ENCODE measurements at regions not wholly inside any gene's neighbourhood (a gene's known extent, or its start where the extent isn't known, plus 50 kb on each side); places are given as distances from the start of the nearest gene placed in this dataset.
"Not testable (repeated sequence)": the region's sequence is repeated elsewhere in the genome, so short reads cannot be mapped to it uniquely, and the experiment has no call there.

GRCh38 chr14:29392287-29392686 is 535.4 kb downstream of the PRKD1 start:
- no peak for DNase-seq

- DNase-seq: no peak
These were observed 524.6 kb downstream of the PRKD1 start for GRCh38 chr14:29403091-29403490.

- no peak for DNase-seq
These were observed 517.1 kb downstream of the PRKD1 start for GRCh38 chr14:29410581-29410980.

- DNase-seq: not testable (repeated sequence)
These were observed 512.7 kb downstream of the PRKD1 start for GRCh38 chr14:29414931-29415330.

- DNase-seq: no peak
These were observed 507.9 kb downstream of the PRKD1 start for GRCh38 chr14:29419736-29420135.

- DNase-seq: no peak
These were observed 506.4 kb downstream of the PRKD1 start for GRCh38 chr14:29421156-29421728.

- no peak for DNase-seq
These were observed 501.8 kb downstream of the PRKD1 start for GRCh38 chr14:29425705-29426482.

- DNase-seq: no peak
These were observed 485.0 kb downstream of the PRKD1 start for GRCh38 chr14:29442696-29443095.

GRCh38 chr14:29444216-29444615 is 483.4 kb downstream of the PRKD1 start:
- DNase-seq: no peak

- no peak for DNase-seq
These were observed 482.8 kb downstream of the PRKD1 start for GRCh38 chr14:29444805-29445204.

- DNase-seq: no peak
These were observed 480.7 kb downstream of the PRKD1 start for GRCh38 chr14:29446971-29447370.

GRCh38 chr14:29451941-29452340 is 475.7 kb downstream of the PRKD1 start:
- no peak for DNase-seq

- no peak for DNase-seq
These were observed 474.6 kb downstream of the PRKD1 start for GRCh38 chr14:29453045-29453444.

- DNase-seq: no peak
These were observed 473.5 kb downstream of the PRKD1 start for GRCh38 chr14:29454026-29454693.

- peak; percentile 81 for DNase-seq
These were observed 469.1 kb downstream of the PRKD1 start for GRCh38 chr14:29458547-29458946.

GRCh38 chr14:29459531-29459930 is 468.1 kb downstream of the PRKD1 start:
- DNase-seq: no peak

- DNase-seq: no peak
These were observed 467.6 kb downstream of the PRKD1 start for GRCh38 chr14:29459969-29460560.

GRCh38 chr14:29461101-29461500 is 466.5 kb downstream of the PRKD1 start:
- DNase-seq: no peak

GRCh38 chr14:29461506-29461905 is 466.1 kb downstream of the PRKD1 start:
- DNase-seq: no peak

GRCh38 chr14:29462321-29462720 is 465.3 kb downstream of the PRKD1 start:
- DNase-seq: peak; percentile 45

GRCh38 chr14:29462772-29463171 is 464.9 kb downstream of the PRKD1 start:
- no peak for DNase-seq

- DNase-seq: no peak
These were observed 463.8 kb downstream of the PRKD1 start for GRCh38 chr14:29463727-29464395.

- DNase-seq: no peak
These were observed 462.6 kb downstream of the PRKD1 start for GRCh38 chr14:29465095-29465494.

Measured in NCI-H1417 treated with DMSO at 0.1 percent for 48 hours (cell line).